ENCODE measurements at regions not wholly inside any gene's neighbourhood (a gene's known extent, or its start where the extent isn't known, plus 50 kb on each side); places are given as distances from the start of the nearest gene placed in this dataset.
A peak's percentile ranks its signal among the peaks of the same experiment; 100 is the strongest.
"Not testable (repeated sequence)": the region's sequence is repeated elsewhere in the genome, so short reads cannot be mapped to it uniquely, and the experiment has no call there.

- not testable (repeated sequence) for ATAC-seq; H3K27ac Mint-ChIP-seq; H3K4me1 Mint-ChIP-seq; H3K36me3 Mint-ChIP-seq; H3K4me3 Mint-ChIP-seq; H3K9me3 Mint-ChIP-seq; DNase-seq (ENCODE audit: low spot score in 2 of 2)
Measured at GRCh38 chr20:64327223-64327549, 71.6 kb downstream of the PCMTD2 start.

- not testable (repeated sequence) for H3K36me3 Mint-ChIP-seq; H3K4me1 Mint-ChIP-seq; DNase-seq (ENCODE audit: low spot score in 2 of 2); H3K9me3 Mint-ChIP-seq; H3K27ac Mint-ChIP-seq; H3K4me3 Mint-ChIP-seq
- ATAC-seq = peak; percentile 67
Measured at GRCh38 chr20:64327550-64328317, 72.2 kb downstream of the PCMTD2 start.

GRCh38 chr20:64328595-64329250 is 73.2 kb downstream of the PCMTD2 start:
- H3K36me3 Mint-ChIP-seq; H3K9me3 Mint-ChIP-seq; H3K4me3 Mint-ChIP-seq; DNase-seq (ENCODE audit: low spot score in 2 of 2); ATAC-seq; H3K27ac Mint-ChIP-seq; H3K4me1 Mint-ChIP-seq: not testable (repeated sequence)

GRCh38 chr20:64332627-64333026 is 77.1 kb downstream of the PCMTD2 start:
- H3K4me1 Mint-ChIP-seq; H3K27ac Mint-ChIP-seq; H3K9me3 Mint-ChIP-seq; H3K36me3 Mint-ChIP-seq; H3K4me3 Mint-ChIP-seq; ATAC-seq; DNase-seq (ENCODE audit: low spot score in 2 of 2): not testable (repeated sequence)
